ENCODE measurements at regions not wholly inside any gene's neighbourhood (a gene's known extent, or its start where the extent isn't known, plus 50 kb on each side); places are given as distances from the start of the nearest gene placed in this dataset.
A peak's percentile ranks its signal among the peaks of the same experiment; 100 is the strongest.

DNA sequence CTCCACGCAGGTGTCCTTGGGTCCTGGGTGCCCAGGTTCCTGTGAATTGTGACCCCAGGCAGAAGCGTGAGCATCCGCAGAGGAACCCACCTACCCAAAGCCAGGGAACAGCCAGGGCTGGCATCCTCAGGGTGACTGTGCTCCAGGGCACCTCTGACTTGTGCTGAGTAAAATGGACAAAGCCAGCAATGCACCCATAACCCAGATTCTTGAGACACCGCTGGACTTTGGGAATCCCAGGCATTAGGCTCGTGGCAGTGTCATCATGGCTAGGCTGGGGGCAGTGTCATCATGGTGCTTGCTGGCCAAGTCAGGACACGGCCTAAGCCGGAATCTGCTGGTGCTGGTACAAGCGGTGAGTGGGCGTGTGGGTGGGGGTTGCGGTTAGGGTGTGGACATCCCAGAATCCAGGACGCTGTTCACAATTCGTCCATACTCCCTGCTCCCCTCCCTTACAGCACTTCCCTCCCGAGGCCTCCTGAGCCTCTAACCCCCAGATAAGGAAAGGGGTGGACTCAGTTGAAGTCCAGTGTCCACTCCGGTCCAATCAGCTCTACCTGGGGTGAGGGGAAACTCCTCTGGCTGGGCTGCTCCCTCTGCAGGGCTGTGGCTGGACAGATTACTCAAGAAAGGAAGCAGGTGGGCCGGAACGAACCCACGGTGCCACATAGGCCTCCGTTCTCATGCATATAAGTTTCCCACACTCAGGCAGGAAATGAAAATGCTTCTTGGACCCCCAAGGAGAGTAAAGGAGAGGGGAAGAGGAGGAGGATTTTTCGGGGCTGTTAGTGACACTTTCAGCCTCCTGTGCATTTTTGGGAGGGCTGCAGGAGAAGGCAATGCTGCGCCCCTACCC lies 138.9 kb downstream of the SEC14L1 start (continued):
- TF ChIP-seq, protein P1, sequence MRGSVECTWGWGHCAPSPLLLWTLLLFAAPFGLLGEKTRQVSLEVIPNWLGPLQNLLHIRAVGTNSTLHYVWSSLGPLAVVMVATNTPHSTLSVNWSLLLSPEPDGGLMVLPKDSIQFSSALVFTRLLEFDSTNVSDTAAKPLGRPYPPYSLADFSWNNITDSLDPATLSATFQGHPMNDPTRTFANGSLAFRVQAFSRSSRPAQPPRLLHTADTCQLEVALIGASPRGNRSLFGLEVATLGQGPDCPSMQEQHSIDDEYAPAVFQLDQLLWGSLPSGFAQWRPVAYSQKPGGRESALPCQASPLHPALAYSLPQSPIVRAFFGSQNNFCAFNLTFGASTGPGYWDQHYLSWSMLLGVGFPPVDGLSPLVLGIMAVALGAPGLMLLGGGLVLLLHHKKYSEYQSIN (CRISPR knock-in tag; IDR thresholded peaks at IDR 0.05; ENCODE audit: borderline replicate concordance) = no peak
- TF ChIP-seq RBM39 (IDR thresholded peaks at IDR 0.05; ENCODE audit: low read depth, low read length, poor library complexity, severe bottlenecking) (peak; percentile 40), FOXC1 (CRISPR knock-in tag; IDR thresholded peaks at IDR 0.05; ENCODE audit: borderline replicate concordance) (0 out of 2 replicates have a peak, but pooled peaks have one; percentile 77), ZFP1 (CRISPR knock-in tag; IDR thresholded peaks at IDR 0.05) (peak; percentile 50; the same call in 1 of the 2 replicates), FOSL1 (CRISPR knock-in tag; IDR thresholded peaks at IDR 0.05; ENCODE audit: borderline replicate concordance) (no peak), HES4 (CRISPR knock-in tag; IDR thresholded peaks at IDR 0.05; ENCODE audit: borderline replicate concordance) (no peak), ZNF766 (CRISPR knock-in tag; IDR thresholded peaks at IDR 0.05; ENCODE audit: borderline replicate concordance) (0 out of 2 replicates have a peak, but pooled peaks have one; percentile 31), TARDBP (CRISPR knock-in tag; IDR thresholded peaks at IDR 0.05) (peak; percentile 66), ZSCAN22 (CRISPR knock-in tag; IDR thresholded peaks at IDR 0.05) (no peak), THAP11 (CRISPR knock-in tag; IDR thresholded peaks at IDR 0.05) (peak; percentile 70), ZIK1 (CRISPR knock-in tag; IDR thresholded peaks at IDR 0.05; ENCODE audit: borderline replicate concordance, low read depth) (no peak; the same call in 1 of the 2 replicates), ZNF546 (CRISPR knock-in tag; conservative IDR thresholded peaks at IDR 0.05) (peak; percentile 28; the same call in 1 of the 2 replicates), ZNF292 (CRISPR knock-in tag; IDR thresholded peaks at IDR 0.05; ENCODE audit: borderline replicate concordance, low read depth) (peak; percentile 85), DNMT1 (CRISPR knock-in tag; IDR thresholded peaks at IDR 0.05) (0 out of 2 replicates have a peak, but pooled peaks have one; percentile 53), ZNF12 (CRISPR knock-in tag; IDR thresholded peaks at IDR 0.05) (no peak), SUZ12 (IDR thresholded peaks at IDR 0.05; ENCODE audit: low read depth, low read length) (no peak), KAT2B (IDR thresholded peaks at IDR 0.05; ENCODE audit: borderline replicate concordance, low read depth, low read length) (no peak), ZBTB42 (CRISPR knock-in tag; IDR thresholded peaks at IDR 0.05) (0 out of 2 replicates have a peak, but pooled peaks have one; percentile 79), JUNB (CRISPR knock-in tag; IDR thresholded peaks at IDR 0.05; ENCODE audit: borderline replicate concordance) (no peak), FOXA3 (CRISPR knock-in tag; IDR thresholded peaks at IDR 0.05) (no peak), RBAK (CRISPR knock-in tag; IDR thresholded peaks at IDR 0.05) (no peak), NFE2 (CRISPR knock-in tag; IDR thresholded peaks at IDR 0.05) (no peak; the same call in 1 of the 2 replicates), FOXP1 (IDR thresholded peaks at IDR 0.05) (no peak), FOXP1 (CRISPR knock-in tag; IDR thresholded peaks at IDR 0.05) (0 out of 2 replicates have a peak, but pooled peaks have one; percentile 31), KLF12 (CRISPR knock-in tag; IDR thresholded peaks at IDR 0.05; ENCODE audit: borderline replicate concordance) (no peak), ZNF614 (CRISPR knock-in tag; IDR thresholded peaks at IDR 0.05; ENCODE audit: borderline replicate concordance) (peak; percentile 86; the same call in 1 of the 2 replicates), ZNF737 (CRISPR knock-in tag; IDR thresholded peaks at IDR 0.05; ENCODE audit: borderline replicate concordance) (no peak), SRSF9 (IDR thresholded peaks at IDR 0.05; ENCODE audit: borderline replicate concordance, insufficient read depth, low read depth, low read length, poor library complexity, severe bottlenecking) (no peak), TEAD3 (CRISPR knock-in tag; optimal IDR thresholded peaks at IDR 0.05; ENCODE audit: borderline replicate concordance) (peak; percentile 46), ZNF121 (CRISPR knock-in tag; IDR thresholded peaks at IDR 0.05) (no peak; the same call in none of the 2 replicates)
- TF ChIP-seq, protein P2, sequence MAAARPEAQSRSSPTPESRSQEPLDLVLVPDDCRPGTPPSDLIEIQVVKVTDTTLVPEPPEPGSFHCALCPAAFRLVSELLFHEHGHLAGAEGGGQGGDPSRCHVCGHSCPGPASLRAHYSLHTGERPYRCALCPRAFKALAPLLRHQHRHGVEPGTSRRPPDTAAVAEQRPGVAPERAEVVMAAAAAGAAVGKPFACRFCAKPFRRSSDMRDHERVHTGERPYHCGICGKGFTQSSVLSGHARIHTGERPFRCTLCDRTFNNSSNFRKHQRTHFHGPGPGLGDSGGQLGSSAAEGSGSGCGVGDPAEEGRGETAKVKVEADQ (CRISPR knock-in tag; IDR thresholded peaks at IDR 0.05; ENCODE audit: borderline replicate concordance) = peak; percentile 82; the same call in 1 of the 2 replicates

Measured in HepG2 (cell line).